ENCODE measurements at regions not wholly inside any gene's neighbourhood (a gene's known extent, or its start where the extent isn't known, plus 50 kb on each side); places are given as distances from the start of the nearest gene placed in this dataset.
"Not testable (repeated sequence)": the region's sequence is repeated elsewhere in the genome, so short reads cannot be mapped to it uniquely, and the experiment has no call there.

GRCh38 chr7:112540839-112541577, 60.2 kb downstream of the LSMEM1 start:
- TF ChIP-seq CTCF (IDR thresholded peaks at IDR 0.05; ENCODE audit: insufficient read depth, missing control alignments): no peak
- DNase-seq (ENCODE audit: insufficient read length, low spot score): no peak
- FAIRE-seq: no peak

GRCh38 chr7:112546723-112547513, 66.1 kb downstream of the LSMEM1 start:
- DNase-seq (ENCODE audit: insufficient read length, low spot score) (no peak), FAIRE-seq (no peak)
- TF ChIP-seq CTCF (IDR thresholded peaks at IDR 0.05; ENCODE audit: insufficient read depth, missing control alignments): peak; percentile 1

DNA sequence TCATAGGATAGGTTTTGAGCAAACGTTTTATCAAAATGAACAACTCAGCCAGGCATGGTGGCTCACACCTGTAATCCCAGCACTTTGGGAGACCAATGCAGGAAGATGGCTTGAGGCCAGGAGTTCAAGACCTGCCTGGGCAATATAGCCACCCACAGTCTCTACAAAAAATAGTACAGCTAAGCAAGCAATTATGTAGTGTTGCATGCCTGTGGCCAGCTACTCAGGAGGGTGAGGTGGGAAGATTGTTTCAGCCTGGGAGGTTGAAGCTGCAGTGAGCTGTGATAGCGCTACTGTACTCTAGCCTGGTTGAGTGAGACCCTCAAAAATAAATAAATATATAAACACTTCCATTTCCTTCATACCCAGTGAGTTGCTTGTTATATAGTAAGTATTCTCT, 67.1 kb downstream of the LSMEM1 start:
- no peak for TF ChIP-seq CTCF (IDR thresholded peaks at IDR 0.05; ENCODE audit: insufficient read depth, missing control alignments)
- DNase-seq (ENCODE audit: insufficient read length, low spot score) (no peak), FAIRE-seq (no peak)

DNA sequence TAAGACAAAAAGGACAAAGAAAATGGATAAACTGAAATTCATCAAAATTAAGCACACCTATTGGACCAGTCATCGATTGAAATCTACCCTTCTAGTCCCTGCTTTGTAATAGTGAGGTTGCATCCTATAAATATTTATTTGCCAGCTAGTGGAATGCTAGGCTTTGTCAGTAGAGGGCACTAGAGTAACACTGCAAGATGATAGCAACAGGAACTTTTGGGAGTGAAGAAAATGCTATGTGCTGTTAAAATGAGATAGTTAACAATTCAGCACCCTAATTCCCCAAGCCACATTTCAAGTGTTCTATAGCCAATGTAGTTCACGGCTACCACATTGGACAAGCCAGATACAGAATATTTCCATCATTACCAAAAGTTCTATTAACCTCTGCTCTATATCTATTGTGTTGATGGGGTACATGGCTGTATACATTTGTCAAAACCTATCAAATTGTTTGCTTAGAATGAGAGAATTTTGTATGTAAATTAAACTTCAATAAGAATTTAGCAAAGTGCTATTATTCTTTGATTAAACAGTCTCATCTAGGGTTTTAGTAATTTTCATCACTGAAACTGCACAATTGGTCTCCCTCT, 69.8 kb downstream of the LSMEM1 start:
- DNase-seq (ENCODE audit: insufficient read length, low spot score) (no peak), FAIRE-seq (peak; percentile 72)
- peak; percentile 80 for TF ChIP-seq CTCF (IDR thresholded peaks at IDR 0.05; ENCODE audit: insufficient read depth, missing control alignments)

- DNase-seq (ENCODE audit: insufficient read length, low spot score); FAIRE-seq: not testable (repeated sequence)
Observed at GRCh38 chr7:112551521-112551920, 70.7 kb downstream of the LSMEM1 start.

GRCh38 chr7:112554591-112554990, 73.8 kb downstream of the LSMEM1 start:
- DNase-seq (ENCODE audit: insufficient read length, low spot score) (no peak), FAIRE-seq (no peak)
- TF ChIP-seq CTCF (IDR thresholded peaks at IDR 0.05; ENCODE audit: insufficient read depth, missing control alignments): no peak

DNA sequence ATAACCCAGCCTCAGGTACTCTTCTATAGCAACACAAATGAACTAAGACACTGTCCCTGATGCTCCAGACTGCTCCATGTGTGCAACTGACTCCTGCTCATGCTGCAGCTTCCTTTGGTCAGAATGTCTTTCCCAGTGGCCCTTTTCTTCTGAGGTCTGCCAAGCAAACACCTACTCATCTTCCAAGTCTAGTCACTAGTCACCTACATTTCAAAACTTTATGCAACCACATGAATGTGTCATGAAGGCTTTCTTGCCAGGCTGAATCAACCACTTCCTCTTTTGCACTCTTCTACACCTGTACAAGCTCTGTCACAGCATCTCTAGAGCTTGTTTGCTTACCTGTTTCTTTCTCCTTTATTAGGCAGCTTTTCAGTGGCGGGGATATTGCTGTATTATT, 75.8 kb downstream of the LSMEM1 start:
- no peak for FAIRE-seq
- no peak for TF ChIP-seq CTCF (IDR thresholded peaks at IDR 0.05; ENCODE audit: insufficient read depth, missing control alignments)

More for the DNA sequence above, 75.8 kb downstream of the LSMEM1 start:
- DNase-seq (ENCODE audit: insufficient read length, low spot score): no peak

Data from D721Med (cell line).